Smooth muscle cell (in vitro differentiated cells): ENCODE measurements at regions not wholly inside any gene's neighbourhood (a gene's known extent, or its start where the extent isn't known, plus 50 kb on each side); places are given as distances from the start of the nearest gene placed in this dataset.

Source experiments
- DNase-seq: peaks from one replicate; lab custom pipeline; 2025; ENCODE audit not compliant: unreplicated experiment; lab: John Stamatoyannopoulos, UW
- H2AFZ ChIP-seq: fragments of 200-600 bp; sonication (generic); 2 replicates; pipeline ENCODE4 v1.6.0; 2016; ENCODE audit warnings: antibody characterized with exemption, low read depth, mild to moderate bottlenecking
- H3F3A ChIP-seq: fragments of 200-600 bp; sonication (generic); 2 replicates; pipeline ENCODE4 v1.6.0; 2017; ENCODE audit warnings: antibody characterized with exemption, low read depth
- H3K27ac ChIP-seq: fragments of 200-600 bp; sonication (generic); 2 replicates; pipeline ENCODE4 v1.5.1; 2016; ENCODE audit warnings: low read depth, mild to moderate bottlenecking
- H3K27me3 ChIP-seq: fragments of 200-600 bp; sonication (generic); 2 replicates; pipeline ENCODE4 v1.6.1; 2016; ENCODE audit warnings: low read depth, mild to moderate bottlenecking
- H3K36me3 ChIP-seq: fragments of 200-600 bp; sonication (generic); 2 replicates; pipeline ENCODE4 v1.5.1; 2016; ENCODE audit warnings: low read depth
- H3K4me1 ChIP-seq: fragments of 200-600 bp; sonication (generic); 2 replicates; pipeline ENCODE4 v1.5.1; 2016; ENCODE audit warnings: low read depth
- H3K4me2 ChIP-seq: fragments of 200-600 bp; sonication (generic); 2 replicates; pipeline ENCODE4 v1.6.0; 2016; ENCODE audit warnings: mild to moderate bottlenecking
- H3K4me3 ChIP-seq: fragments of 200-600 bp; sonication (generic); 2 replicates; pipeline ENCODE4 v1.5.1; 2016; ENCODE audit warnings: mild to moderate bottlenecking
- H3K79me2 ChIP-seq: fragments of 200-600 bp; sonication (generic); 2 replicates; pipeline ENCODE4 v1.6.0; 2016; ENCODE audit warnings: low read depth, mild to moderate bottlenecking
- H3K9ac ChIP-seq: fragments of 200-600 bp; sonication (generic); 2 replicates; pipeline ENCODE4 v1.6.0; 2016; ENCODE audit warnings: low read depth
- H3K9me3 ChIP-seq: fragments of 200-600 bp; sonication (generic); replicated peaks from 2 replicates; pipeline ENCODE4 v1.5.1; 2016; ENCODE audit warnings: low read depth
- H4K20me1 ChIP-seq: fragments of 200-600 bp; sonication (generic); 2 replicates; pipeline ENCODE4 v1.6.0; 2016; ENCODE audit warnings: low read depth
- CTCF ChIP-seq: fragments of 200-600 bp; sonication (generic); IDR thresholded peaks from 2 replicates; pipeline ENCODE4 v1.5.1; 2017; ENCODE audit warnings: borderline replicate concordance, mild to moderate bottlenecking, antibody characterized with exemption; ENCODE audit not compliant: insufficient read depth, poor library complexity, severe bottlenecking
- WGBS: methylation state at CpG from one replicate; pipeline ENCODE4 v1.1.7; 2016; ENCODE audit warnings: low lambda C conversion rate; 5-methylcytosine and 5-hydroxymethylcytosine counted together

- no peak for TF ChIP-seq CTCF
- no peak overlapping the region for H3K27ac ChIP-seq
- H3K9me3 ChIP-seq: no peaks in the 10 kb centered on the region
- H3K4me1 ChIP-seq: no peaks in the 10 kb centered on the region
- no peaks in the 10 kb centered on the region for H4K20me1 ChIP-seq
- no peaks in the 10 kb centered on the region for H3F3A ChIP-seq
- H3K27me3 ChIP-seq: no peaks in the 10 kb centered on the region
- no peak overlapping the region for H3K4me3 ChIP-seq
- H3K79me2 ChIP-seq: no peaks in the 10 kb centered on the region
- H2AFZ ChIP-seq: no peak overlapping the region
- no peak overlapping the region for H3K9ac ChIP-seq
- no peak for DNase-seq
- WGBS: 88% methylated on average over 2 of the region's 2 CpGs
- H3K4me2 ChIP-seq: no peak overlapping the region
- H3K36me3 ChIP-seq: no peaks in the 10 kb centered on the region
Observed at GRCh38 chr10:108812906-108813305, 1110.4 kb downstream of the XPNPEP1 start.

- Histone ChIP-seq H3K9ac (no peak overlapping the region), H4K20me1 (no peaks in the 10 kb centered on the region), H3K4me3 (no peak overlapping the region), H3K9me3 (no peaks in the 10 kb centered on the region), H3K79me2 (no peaks in the 10 kb centered on the region), H3F3A (no peaks in the 10 kb centered on the region), H3K27ac (no peak overlapping the region), H3K27me3 (no peaks in the 10 kb centered on the region), H3K4me1 (no peaks in the 10 kb centered on the region), H3K4me2 (no peak overlapping the region), H2AFZ (no peak overlapping the region), H3K36me3 (no peaks in the 10 kb centered on the region)
- TF ChIP-seq CTCF: no peak
- DNase-seq: no peak
- WGBS: 46% methylated on average over 1 of the region's 1 CpG
Observed at GRCh38 chr10:108812296-108812695, 1111.0 kb downstream of the XPNPEP1 start.

GRCh38 chr10:108808228-108808627 is 1115.1 kb downstream of the XPNPEP1 start:
- Histone ChIP-seq H3K79me2 (no peaks in the 10 kb centered on the region), H3K27me3 (no peaks in the 10 kb centered on the region), H2AFZ (no peak overlapping the region), H3K9me3 (no peaks in the 10 kb centered on the region), H3K36me3 (no peaks in the 10 kb centered on the region), H3K27ac (no peak overlapping the region), H3K4me2 (no peak overlapping the region), H4K20me1 (no peaks in the 10 kb centered on the region), H3K4me3 (no peak overlapping the region), H3F3A (no peaks in the 10 kb centered on the region), H3K9ac (no peak overlapping the region), H3K4me1 (no peaks in the 10 kb centered on the region)
- WGBS: 82% methylated on average over 2 of the region's 2 CpGs
- no peak for TF ChIP-seq CTCF
- no peak for DNase-seq

- no peaks in the 10 kb centered on the region for H3K27me3 ChIP-seq
- peak overlapping the region; percentile 59 for H3K27ac ChIP-seq
- no peak overlapping the region for H2AFZ ChIP-seq
- H3F3A ChIP-seq: no peaks in the 10 kb centered on the region
- no peaks in the 10 kb centered on the region for H3K36me3 ChIP-seq
- DNase-seq: no peak
- no peak overlapping the region for H3K9ac ChIP-seq
- H3K9me3 ChIP-seq: no peaks in the 10 kb centered on the region
- no peaks in the 10 kb centered on the region for H4K20me1 ChIP-seq
- no peak overlapping the region for H3K4me2 ChIP-seq
- no peak overlapping the region for H3K4me3 ChIP-seq
- no peak for TF ChIP-seq CTCF
- no peaks in the 10 kb centered on the region for H3K4me1 ChIP-seq
- H3K79me2 ChIP-seq: no peaks in the 10 kb centered on the region
Observed at GRCh38 chr10:108801775-108802517, 1121.4 kb downstream of the XPNPEP1 start.
